Erythroblast (primary cell): ENCODE measurements at regions not wholly inside any gene's neighbourhood (a gene's known extent, or its start where the extent isn't known, plus 50 kb on each side); places are given as distances from the start of the nearest gene placed in this dataset.

Experiments used
- DNase-seq, 2 experiments: peaks; one replicate each; lab custom pipeline; 2025; lab: John Stamatoyannopoulos, UW
- GATA1 ChIP-seq: IDR thresholded peaks from 2 replicates; pipeline ENCODE4 v1.6.1; 2011; ENCODE audit warnings: low read depth, mild to moderate bottlenecking, control low read depth, low read length, moderate library complexity
- POLR2A ChIP-seq: IDR thresholded peaks from 2 replicates; pipeline ENCODE4 v1.6.1; 2011; ENCODE audit warnings: mild to moderate bottlenecking, low read length

DNA sequence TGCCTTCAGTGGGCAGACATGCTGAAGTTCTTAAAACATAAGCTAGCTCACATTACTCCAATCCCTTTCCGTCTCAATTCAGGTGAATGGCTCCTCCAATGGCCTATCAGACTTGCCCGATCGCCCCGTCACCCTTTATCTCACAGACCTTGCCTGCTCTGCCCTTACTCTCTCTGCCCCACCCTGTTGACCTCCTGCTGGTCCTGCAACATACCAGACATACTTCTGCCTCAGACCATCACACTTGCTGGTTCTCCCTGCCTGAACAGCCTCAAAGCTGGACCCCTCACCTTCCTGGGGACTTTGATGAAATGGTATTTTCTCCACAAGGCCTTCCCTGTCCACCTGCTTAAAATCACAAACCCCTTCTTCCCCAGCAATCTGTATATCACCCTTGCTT, 340.1 kb upstream of the NR3C2 start:
- TF ChIP-seq POLR2A (no peak), GATA1 (no peak)
- no peak for DNase-seq

DNA sequence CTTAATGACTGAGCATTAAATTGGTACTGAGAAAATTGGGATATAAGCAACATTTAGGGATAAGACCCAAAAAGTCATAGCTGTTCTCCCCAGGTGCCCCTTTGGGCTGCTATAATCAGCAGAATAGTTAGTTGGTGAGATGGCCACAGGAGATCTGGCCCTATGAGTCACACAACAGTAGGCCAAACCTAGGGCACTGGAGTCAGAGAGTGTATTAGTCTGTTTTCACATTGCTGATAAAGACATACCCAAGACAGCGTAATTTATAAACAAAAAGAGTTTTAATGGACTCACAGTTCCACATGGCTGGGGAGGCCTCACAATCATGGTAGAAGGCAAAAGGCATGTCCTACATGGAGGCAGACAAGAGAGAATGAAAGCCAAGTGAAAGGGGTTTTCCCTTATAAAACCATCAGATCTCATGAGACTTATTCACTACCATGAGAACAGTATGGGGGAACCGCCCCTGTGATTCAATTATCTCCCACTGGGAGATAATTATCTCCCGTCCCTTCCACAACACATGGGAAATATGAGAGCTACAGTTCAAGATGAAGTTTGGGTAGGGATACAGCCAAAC, 338.3 kb upstream of the NR3C2 start:
- TF ChIP-seq GATA1 (no peak), POLR2A (no peak)
- DNase-seq: no peak

DNA sequence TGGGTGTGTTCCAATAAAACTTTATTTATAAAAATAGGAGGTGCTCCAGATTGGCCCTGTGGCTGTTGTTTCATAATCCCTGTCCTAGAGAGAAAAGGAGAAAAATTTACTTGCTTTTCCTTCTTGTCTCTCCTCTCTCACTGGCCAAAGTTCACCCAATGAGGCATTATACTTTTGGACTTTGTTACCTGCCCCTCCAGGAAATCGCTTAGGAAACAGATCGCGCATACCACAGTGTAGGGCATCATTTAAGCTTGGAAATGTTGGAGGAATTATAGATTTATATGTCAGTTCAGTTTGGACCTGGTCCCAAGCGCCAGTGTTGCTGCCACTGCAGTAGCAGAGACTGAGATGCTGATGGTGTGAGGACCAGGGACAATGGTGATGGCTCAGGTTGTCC, 337.6 kb upstream of the NR3C2 start:
- no peak for DNase-seq
- TF ChIP-seq POLR2A (no peak), GATA1 (no peak)

DNA sequence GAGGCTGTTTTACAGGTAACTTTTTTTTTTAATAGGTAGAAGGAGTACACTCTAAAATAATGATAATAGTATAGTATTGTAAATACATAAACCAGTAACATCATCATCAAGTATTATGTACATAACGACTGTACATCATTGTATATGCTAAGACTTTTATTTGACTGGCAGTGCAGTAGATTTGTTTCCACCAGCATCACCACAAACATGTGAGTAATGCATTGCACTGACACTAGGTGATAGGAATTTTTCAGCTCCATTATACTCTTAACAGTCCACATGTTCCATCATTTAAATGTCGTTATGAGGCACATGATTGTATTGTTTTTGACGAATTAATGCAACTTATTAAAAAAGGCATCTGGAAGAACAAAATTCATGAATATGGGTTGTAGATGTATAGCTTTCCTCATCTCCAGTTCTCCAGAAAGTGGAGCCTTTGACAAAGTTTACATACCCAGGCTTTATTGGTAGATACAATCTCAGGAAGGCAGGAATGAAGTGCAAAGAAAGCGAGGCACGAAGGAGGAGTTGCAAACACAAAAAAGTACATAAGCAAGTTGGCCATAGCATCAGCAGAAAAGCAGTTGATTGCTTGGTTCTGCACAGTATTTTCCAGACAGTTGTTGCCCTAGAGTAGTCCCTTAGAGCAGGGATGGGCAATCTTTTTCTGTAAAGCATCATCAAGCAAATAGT, 336.9 kb upstream of the NR3C2 start:
- TF ChIP-seq GATA1: no peak
- TF ChIP-seq POLR2A: no peak
- no peak for DNase-seq

DNA sequence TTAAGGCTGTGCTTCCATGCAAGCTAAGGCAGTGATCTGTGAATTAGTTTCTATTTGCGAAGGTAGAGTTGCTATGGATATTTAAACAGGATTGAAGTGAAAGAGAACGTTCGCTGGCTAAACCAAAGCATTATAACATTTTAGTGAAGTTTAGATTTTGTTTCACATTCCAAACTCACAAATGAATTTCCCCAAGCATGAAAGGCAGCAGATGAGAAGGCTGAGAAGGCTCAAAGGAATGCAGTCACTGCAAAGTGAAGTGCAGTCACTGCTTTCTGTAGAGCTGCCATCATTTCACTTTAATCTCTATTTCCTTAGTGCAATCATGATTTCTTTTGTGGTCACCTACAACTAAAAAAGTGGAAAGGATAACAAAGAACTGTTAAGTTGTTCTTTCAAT, 334.7 kb upstream of the NR3C2 start:
- TF ChIP-seq POLR2A: no peak
- TF ChIP-seq GATA1: no peak
- DNase-seq: no peak

DNA sequence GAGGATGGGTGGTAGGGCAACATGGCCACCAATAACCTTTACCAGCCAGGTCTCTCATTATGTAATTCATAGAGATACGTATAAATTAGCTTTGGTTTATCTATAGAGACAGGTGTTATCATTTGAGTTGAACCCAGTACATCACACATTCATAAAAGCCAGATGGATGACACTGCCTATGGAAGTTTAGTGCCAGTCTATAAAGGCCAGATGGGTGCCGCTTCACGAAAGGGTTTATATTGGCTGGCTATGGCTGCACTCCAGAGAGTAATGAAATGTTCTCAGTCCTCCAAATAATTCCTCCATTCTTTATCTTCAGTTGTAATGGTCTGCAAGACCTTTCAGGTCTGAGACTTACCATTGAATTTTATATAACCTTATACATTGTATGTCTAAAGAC, 331.9 kb upstream of the NR3C2 start:
- no peak for DNase-seq
- no peak for TF ChIP-seq POLR2A
- TF ChIP-seq GATA1: no peak

DNA sequence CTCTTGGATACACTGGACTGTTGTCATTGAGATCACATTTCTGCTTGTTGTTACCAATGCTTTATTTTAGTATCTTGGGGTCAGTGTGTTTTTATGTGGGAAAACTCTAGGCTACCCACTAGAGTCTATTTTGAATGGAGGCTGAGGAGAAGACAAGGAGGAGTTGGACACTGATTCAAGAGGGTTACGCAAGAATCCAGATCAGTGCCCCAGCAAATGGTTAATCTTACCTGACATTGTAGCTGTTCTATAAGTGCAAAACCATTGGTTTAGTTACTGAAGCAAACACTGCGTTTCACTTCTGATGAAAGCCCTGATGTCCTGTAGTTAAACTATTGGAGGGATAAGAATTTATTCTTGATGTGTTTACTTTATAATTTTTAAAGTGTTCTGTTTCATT, 331.1 kb upstream of the NR3C2 start:
- TF ChIP-seq POLR2A: no peak
- TF ChIP-seq GATA1: no peak

DNA sequence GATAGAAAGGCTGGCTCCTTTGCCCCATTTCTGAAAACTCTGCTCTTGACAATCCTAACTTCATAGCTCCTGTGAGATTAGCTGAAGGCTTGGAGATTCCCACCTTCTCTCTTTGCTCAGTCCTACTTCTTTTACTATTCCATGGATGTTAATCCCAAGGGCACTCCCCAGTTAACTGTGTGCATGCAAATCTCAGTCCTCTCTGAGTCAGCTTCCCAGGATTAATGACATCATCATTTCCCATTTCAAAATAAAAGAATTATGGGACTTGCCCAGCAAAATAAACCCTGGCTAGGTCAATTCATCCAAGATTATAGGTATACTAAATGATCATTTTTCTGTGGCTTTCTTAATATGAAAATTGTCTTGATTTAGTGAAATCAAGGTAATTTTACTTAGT, 328.6 kb upstream of the NR3C2 start:
- no peak for TF ChIP-seq POLR2A
- TF ChIP-seq GATA1: no peak
- DNase-seq: no peak

More for the DNA sequence above, 331.1 kb upstream of the NR3C2 start:
- DNase-seq: no peak

DNA sequence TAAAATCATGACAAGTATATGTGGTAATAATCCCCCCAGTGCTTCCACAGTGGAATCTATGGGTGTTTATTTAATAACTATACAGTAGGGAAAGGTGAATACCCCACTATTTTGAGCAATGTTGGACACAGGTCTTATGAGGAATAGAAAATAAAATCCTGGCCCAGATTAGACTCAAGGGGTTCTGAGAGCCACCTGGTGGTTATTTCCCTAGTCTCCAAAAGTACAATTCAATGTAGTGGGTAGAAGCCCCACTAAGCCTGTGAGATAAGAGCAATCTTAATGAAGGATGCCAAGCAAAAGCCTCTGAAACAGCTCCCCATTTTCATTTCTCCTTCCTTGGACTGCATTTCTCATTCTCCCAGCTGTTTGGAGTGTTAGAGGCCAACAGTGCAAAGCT, 328.2 kb upstream of the NR3C2 start:
- no peak for DNase-seq
- no peak for TF ChIP-seq GATA1
- no peak for TF ChIP-seq POLR2A

DNA sequence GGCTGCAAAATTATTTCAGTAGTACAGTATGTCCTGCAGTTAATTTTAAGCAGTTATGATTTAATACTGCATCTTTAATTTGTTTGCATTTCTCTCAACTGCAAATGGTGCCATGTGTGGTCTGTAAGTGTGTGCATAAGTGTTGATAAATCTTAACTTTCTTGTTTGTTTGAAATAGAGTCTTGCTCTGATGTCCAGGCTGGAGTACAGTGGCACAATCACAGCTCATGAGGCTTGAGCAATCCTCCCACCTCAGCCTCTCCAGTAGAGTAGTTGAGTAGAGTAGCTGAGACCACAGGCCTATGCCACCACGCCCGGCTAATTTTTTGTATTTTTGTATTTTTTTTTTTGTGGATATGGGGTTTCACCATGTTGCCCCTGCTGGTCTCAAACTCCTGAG, 322.5 kb upstream of the NR3C2 start:
- DNase-seq: no peak
- TF ChIP-seq GATA1: no peak

DNA sequence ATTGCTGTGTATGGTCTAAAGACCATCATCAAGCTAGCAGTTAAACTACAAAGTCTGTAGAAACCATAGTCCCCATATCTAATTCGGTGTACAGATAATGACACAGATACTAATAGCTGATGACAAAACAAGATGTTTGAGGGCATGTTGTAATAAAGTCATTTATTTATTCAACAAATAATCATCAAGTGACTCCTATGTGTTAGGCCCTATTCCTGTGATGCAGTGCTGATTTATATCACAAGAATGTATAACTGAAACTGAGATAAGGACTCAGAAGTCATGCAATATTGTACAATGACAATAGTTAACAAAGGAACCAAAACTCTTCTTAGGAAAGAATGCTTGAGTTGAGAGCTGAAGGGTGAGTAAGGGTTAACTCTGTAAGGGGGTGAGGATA, 315.0 kb upstream of the NR3C2 start:
- TF ChIP-seq POLR2A: no peak
- no peak for TF ChIP-seq GATA1
- no peak for DNase-seq

DNA sequence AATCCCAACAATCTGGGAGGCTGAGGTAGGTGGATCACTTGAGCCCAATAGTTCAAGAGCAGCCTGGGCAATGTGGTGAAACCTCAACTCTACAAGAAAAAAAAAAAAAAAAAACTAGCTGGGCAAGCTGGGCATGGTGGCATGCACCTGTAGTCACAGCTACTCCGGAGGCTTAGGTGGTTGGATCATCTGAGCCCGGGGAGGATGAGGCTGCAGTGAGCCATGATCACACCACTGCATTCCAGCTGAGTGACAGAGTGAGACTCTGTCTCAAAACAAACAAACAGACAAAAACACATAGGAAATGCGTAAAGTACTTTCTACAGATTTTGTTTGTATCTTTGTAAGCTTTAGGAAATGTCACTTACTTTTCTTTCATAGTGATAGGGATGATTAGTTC, 307.2 kb upstream of the NR3C2 start:
- TF ChIP-seq POLR2A: no peak
- TF ChIP-seq GATA1: no peak
- DNase-seq: no peak

DNA sequence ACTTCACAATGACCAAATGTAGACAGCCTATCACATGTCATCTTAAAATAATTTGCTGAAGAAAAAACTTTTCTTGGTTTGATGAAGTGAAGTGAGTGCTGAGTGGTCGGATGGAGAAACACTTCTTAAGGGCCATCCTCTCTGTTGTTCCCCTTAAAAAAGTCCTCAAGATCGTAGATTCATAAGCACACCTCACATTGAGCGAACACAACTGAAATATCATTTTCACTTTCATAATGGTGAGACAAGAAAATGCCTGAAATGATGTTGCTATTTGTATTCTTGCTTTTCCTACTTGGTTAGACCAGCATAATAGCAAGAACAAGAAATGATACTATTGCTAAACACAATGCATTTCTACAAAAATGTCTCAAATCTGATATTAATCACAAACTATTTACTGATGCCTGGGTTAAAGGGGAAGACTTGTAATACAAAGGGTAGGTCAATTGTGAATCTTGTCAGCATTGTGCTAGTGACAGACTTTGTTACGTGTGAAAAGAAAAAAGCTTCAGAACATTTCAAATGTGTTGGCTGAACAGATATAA, 305.6 kb upstream of the NR3C2 start:
- no peak for DNase-seq
- TF ChIP-seq POLR2A: no peak

DNA sequence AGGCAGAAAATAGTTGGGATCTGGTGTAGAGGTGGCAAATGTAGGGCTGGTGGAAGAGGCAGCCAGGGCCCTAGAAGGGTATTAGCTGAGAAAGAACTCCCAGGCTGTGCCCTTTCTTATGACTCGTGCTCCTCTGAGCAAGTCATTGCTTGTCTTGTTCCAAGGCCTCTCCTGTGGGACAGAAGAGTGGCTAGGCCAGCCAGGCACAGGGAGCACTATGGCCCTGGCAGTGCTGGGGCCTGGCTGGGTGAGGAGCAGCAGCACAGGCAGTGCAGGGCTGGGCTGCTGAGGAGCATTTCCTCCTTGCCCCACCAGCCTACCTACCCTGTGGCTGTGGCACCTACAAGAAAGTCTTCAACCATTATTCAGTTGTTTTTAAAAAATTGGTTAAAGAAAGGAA, 298.5 kb upstream of the NR3C2 start:
- TF ChIP-seq GATA1 (no peak), POLR2A (no peak)
- no peak for DNase-seq
